HEK293 (cell line): ENCODE measurements at regions not wholly inside any gene's neighbourhood (a gene's known extent, or its start where the extent isn't known, plus 50 kb on each side); places are given as distances from the start of the nearest gene placed in this dataset.

Source experiments
- BCL11B ChIP-seq: fragments of 450-650 bp; formaldehyde crosslinking; IDR thresholded peaks from 2 replicates; pipeline ENCODE4 v1.5.1; 2016; ENCODE audit warnings: low read depth, missing biosample characterization, missing genetic modification characterization
- GLI2 ChIP-seq: fragments of 450-650 bp; formaldehyde crosslinking; IDR thresholded peaks from 2 replicates; pipeline ENCODE4; 2017; ENCODE audit warnings: missing biosample characterization, missing genetic modification characterization, low read depth, borderline replicate concordance
- GLI4 ChIP-seq: fragments of 450-650 bp; formaldehyde crosslinking; IDR thresholded peaks from 2 replicates; pipeline ENCODE4 v1.5.1; 2016; ENCODE audit warnings: missing biosample characterization, missing genetic modification characterization
- KLF7 ChIP-seq: fragments of 450-650 bp; formaldehyde crosslinking; IDR thresholded peaks from 2 replicates; pipeline ENCODE4 v1.5.1; 2016; ENCODE audit warnings: missing biosample characterization, missing genetic modification characterization, borderline replicate concordance
- SCRT1 ChIP-seq: fragments of 450-650 bp; formaldehyde crosslinking; IDR thresholded peaks from 2 replicates; pipeline ENCODE4 v1.5.1; 2016; ENCODE audit warnings: missing biosample characterization, missing genetic modification characterization, borderline replicate concordance
- SP2 ChIP-seq: fragments of 450-650 bp; formaldehyde crosslinking; IDR thresholded peaks from 2 replicates; pipeline ENCODE4 v1.5.1; 2016; ENCODE audit warnings: missing biosample characterization, missing genetic modification characterization
- TRIM28 ChIP-seq: IDR thresholded peaks from 2 replicates; pipeline ENCODE4 v1.6.1; 2011; ENCODE audit warnings: low read length, control low read depth, borderline replicate concordance
- ZBTB1 ChIP-seq: fragments of 450-650 bp; formaldehyde crosslinking; IDR thresholded peaks from 2 replicates; pipeline ENCODE4 v1.5.1; 2016; ENCODE audit warnings: missing biosample characterization, missing genetic modification characterization
- ZBTB44 ChIP-seq: fragments of 450-650 bp; IDR thresholded peaks from 2 replicates; pipeline ENCODE4 v1.5.1; 2018; ENCODE audit warnings: missing biosample characterization, mild to moderate bottlenecking, missing genetic modification characterization
- ZBTB48 ChIP-seq: fragments of 450-650 bp; formaldehyde crosslinking; IDR thresholded peaks from 2 replicates; pipeline ENCODE4 v1.5.1; 2016; ENCODE audit warnings: missing biosample characterization, missing genetic modification characterization
- ZBTB8A ChIP-seq: fragments of 450-650 bp; formaldehyde crosslinking; IDR thresholded peaks from 2 replicates; pipeline ENCODE4 v1.5.1; 2016; ENCODE audit warnings: missing biosample characterization, missing genetic modification characterization
- ZNF10 ChIP-seq: fragments of 450-650 bp; formaldehyde crosslinking; IDR thresholded peaks from 2 replicates; pipeline ENCODE4 v1.5.1; 2017; ENCODE audit warnings: missing biosample characterization, missing genetic modification characterization
- ZNF169 ChIP-seq: fragments of 450-650 bp; formaldehyde crosslinking; IDR thresholded peaks from 2 replicates; pipeline ENCODE4 v1.5.1; 2016; ENCODE audit warnings: missing biosample characterization, missing genetic modification characterization
- ZNF23 ChIP-seq: fragments of 450-650 bp; formaldehyde crosslinking; IDR thresholded peaks from 2 replicates; pipeline ENCODE4 v1.5.1; 2016; ENCODE audit warnings: missing biosample characterization, missing genetic modification characterization, borderline replicate concordance
- ZNF324 ChIP-seq: fragments of 450-650 bp; formaldehyde crosslinking; IDR thresholded peaks from 2 replicates; pipeline ENCODE4 v1.5.1; 2016; ENCODE audit warnings: missing biosample characterization, missing genetic modification characterization
- ZNF335 ChIP-seq: fragments of 450-650 bp; formaldehyde crosslinking; conservative IDR thresholded peaks from 2 replicates; pipeline ENCODE4 v1.5.1; 2016; ENCODE audit warnings: missing biosample characterization, missing genetic modification characterization
- ZNF341 ChIP-seq: fragments of 450-650 bp; formaldehyde crosslinking; IDR thresholded peaks from 2 replicates; pipeline ENCODE4; 2016; ENCODE audit warnings: low read depth, missing biosample characterization, missing genetic modification characterization
- ZNF37A ChIP-seq: fragments of 450-650 bp; IDR thresholded peaks from 2 replicates; pipeline ENCODE4 v1.5.1; 2018; ENCODE audit warnings: missing biosample characterization, missing genetic modification characterization
- ZNF404 ChIP-seq: fragments of 450-650 bp; formaldehyde crosslinking; IDR thresholded peaks from 2 replicates; pipeline ENCODE4 v1.5.1; 2017; ENCODE audit warnings: missing biosample characterization, missing genetic modification characterization
- ZNF449 ChIP-seq: fragments of 450-650 bp; formaldehyde crosslinking; IDR thresholded peaks from 2 replicates; pipeline ENCODE4 v1.5.1; 2017; ENCODE audit warnings: missing biosample characterization, mild to moderate bottlenecking, missing genetic modification characterization, moderate library complexity
- ZNF514 ChIP-seq: fragments of 450-650 bp; formaldehyde crosslinking; IDR thresholded peaks from 2 replicates; pipeline ENCODE4 v1.5.1; 2016; ENCODE audit warnings: missing biosample characterization, missing genetic modification characterization
- ZNF521 ChIP-seq: fragments of 450-650 bp; formaldehyde crosslinking; IDR thresholded peaks from 2 replicates; pipeline ENCODE4 v1.5.1; 2017; ENCODE audit warnings: missing biosample characterization, mild to moderate bottlenecking, missing genetic modification characterization
- ZNF558 ChIP-seq: fragments of 450-650 bp; formaldehyde crosslinking; IDR thresholded peaks from 2 replicates; pipeline ENCODE4 v1.5.1; 2016; ENCODE audit warnings: missing biosample characterization, missing genetic modification characterization
- ZNF560 ChIP-seq: fragments of 450-650 bp; formaldehyde crosslinking; IDR thresholded peaks from 2 replicates; pipeline ENCODE4 v1.5.1; 2017; ENCODE audit warnings: missing biosample characterization, missing genetic modification characterization, borderline replicate concordance
- ZNF621 ChIP-seq: fragments of 450-650 bp; formaldehyde crosslinking; IDR thresholded peaks from 2 replicates; pipeline ENCODE4 v1.5.1; 2017; ENCODE audit warnings: missing biosample characterization, missing genetic modification characterization
- ZNF629 ChIP-seq: fragments of 450-650 bp; formaldehyde crosslinking; IDR thresholded peaks from 2 replicates; pipeline ENCODE4 v1.5.1; 2017; ENCODE audit warnings: missing biosample characterization, missing genetic modification characterization
- ZNF660 ChIP-seq: fragments of 450-650 bp; IDR thresholded peaks from 2 replicates; pipeline ENCODE4 v1.5.1; 2018; ENCODE audit warnings: missing biosample characterization, mild to moderate bottlenecking, missing genetic modification characterization
- ZNF76 ChIP-seq: fragments of 450-650 bp; formaldehyde crosslinking; IDR thresholded peaks from 2 replicates; pipeline ENCODE4; 2016; ENCODE audit warnings: low read depth, missing biosample characterization, missing genetic modification characterization, borderline replicate concordance
- TF ChIP-seq, protein P1 (sequence below): fragments of 450-650 bp; formaldehyde crosslinking; IDR thresholded peaks from 2 replicates; pipeline ENCODE4 v1.5.1; 2016; ENCODE audit warnings: missing biosample characterization, missing genetic modification characterization
- TF ChIP-seq, protein P2 (sequence below): fragments of 450-650 bp; formaldehyde crosslinking; IDR thresholded peaks from 2 replicates; pipeline ENCODE4 v1.5.1; 2016; ENCODE audit warnings: missing biosample characterization, missing genetic modification characterization
- TF ChIP-seq, protein P3 (sequence below): fragments of 450-650 bp; formaldehyde crosslinking; IDR thresholded peaks from 2 replicates; pipeline ENCODE4 v1.5.1; 2017; ENCODE audit warnings: missing biosample characterization, missing genetic modification characterization

DNA sequence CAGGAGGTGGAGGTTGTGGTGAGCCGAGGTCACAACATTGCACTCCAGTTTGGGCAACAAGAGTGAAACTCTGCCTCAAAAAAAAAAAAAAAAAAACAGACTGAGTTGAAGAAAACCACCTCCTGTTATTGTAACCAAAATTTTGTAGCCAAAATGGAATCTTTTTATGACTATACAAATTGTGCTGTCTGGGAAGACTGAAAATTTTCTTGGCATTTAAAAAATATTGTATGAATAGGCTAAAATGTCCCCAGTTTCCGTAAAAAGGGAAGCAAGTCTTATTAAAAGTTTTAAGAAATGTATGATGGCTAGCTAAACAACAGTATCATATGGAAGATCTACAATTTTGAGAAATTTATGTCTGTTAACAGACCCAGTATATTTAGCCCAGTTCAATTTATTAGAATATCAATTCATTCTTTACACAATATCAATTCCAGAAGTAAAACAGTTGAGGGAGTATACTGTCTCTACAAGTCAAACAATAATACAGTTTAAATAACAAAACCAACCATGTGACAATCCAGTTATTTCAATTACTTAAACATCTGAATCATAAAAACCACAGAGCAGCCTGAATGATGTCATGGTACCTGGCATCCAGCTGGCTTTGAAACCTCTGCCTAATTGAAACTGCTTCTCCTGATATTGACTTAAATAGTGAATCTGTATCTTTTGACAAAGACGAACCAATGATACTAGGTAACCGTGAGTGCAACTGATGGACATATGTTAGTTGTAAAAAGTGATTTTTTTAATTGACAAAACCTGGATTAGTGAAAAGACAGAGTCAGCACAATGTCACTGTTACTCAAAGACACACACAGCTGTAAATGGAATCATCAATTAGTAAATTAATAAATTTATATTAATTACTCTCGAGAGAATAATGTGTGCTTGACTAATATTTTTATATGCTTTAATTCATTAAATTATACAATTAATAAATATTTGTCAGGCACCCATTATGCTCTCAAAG is 166.6 kb upstream of the MARCKS start (continued):
- TF ChIP-seq ZNF169 (tag by site-specific recombination) (no peak), ZNF404 (tag by site-specific recombination) (no peak), ZNF324 (tag by site-specific recombination) (no peak), BCL11B (no peak), ZNF514 (tag by site-specific recombination) (no peak), ZNF449 (tag by site-specific recombination) (no peak), ZNF23 (tag by site-specific recombination) (no peak), ZBTB8A (tag by site-specific recombination) (no peak), ZNF558 (tag by site-specific recombination) (0 out of 2 replicates have a peak, but pooled peaks have one; percentile 38), ZNF521 (tag by site-specific recombination) (no peak), ZNF621 (tag by site-specific recombination) (no peak), ZNF37A (tag by site-specific recombination) (no peak), ZNF560 (no peak), ZBTB44 (tag by site-specific recombination) (no peak), ZNF335 (tag by site-specific recombination) (no peak; the same call in 1 of the 2 replicates), ZNF76 (tag by site-specific recombination) (no peak), KLF7 (no peak), GLI2 (tag by site-specific recombination) (no peak), TRIM28 (no peak), ZBTB1 (tag by site-specific recombination) (no peak), ZNF341 (tag by site-specific recombination) (no peak), ZNF629 (peak; percentile 90), ZBTB48 (tag by site-specific recombination) (no peak), ZNF10 (tag by site-specific recombination) (peak; percentile 69; the same call in 1 of the 2 replicates), SCRT1 (tag by site-specific recombination) (no peak), GLI4 (no peak), ZNF660 (0 out of 2 replicates have a peak, but pooled peaks have one; percentile 19), SP2 (tag by site-specific recombination) (no peak)
- TF ChIP-seq, protein P1, sequence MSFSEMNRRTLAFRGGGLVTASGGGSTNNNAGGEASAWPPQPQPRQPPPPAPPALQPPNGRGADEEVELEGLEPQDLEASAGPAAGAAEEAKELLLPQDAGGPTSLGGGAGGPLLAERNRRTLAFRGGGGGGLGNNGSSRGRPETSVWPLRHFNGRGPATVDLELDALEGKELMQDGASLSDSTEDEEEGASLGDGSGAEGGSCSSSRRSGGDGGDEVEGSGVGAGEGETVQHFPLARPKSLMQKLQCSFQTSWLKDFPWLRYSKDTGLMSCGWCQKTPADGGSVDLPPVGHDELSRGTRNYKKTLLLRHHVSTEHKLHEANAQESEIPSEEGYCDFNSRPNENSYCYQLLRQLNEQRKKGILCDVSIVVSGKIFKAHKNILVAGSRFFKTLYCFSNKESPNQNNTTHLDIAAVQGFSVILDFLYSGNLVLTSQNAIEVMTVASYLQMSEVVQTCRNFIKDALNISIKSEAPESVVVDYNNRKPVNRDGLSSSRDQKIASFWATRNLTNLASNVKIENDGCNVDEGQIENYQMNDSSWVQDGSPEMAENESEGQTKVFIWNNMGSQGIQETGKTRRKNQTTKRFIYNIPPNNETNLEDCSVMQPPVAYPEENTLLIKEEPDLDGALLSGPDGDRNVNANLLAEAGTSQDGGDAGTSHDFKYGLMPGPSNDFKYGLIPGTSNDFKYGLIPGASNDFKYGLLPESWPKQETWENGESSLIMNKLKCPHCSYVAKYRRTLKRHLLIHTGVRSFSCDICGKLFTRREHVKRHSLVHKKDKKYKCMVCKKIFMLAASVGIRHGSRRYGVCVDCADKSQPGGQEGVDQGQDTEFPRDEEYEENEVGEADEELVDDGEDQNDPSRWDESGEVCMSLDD (tag by site-specific recombination), result no peak
- TF ChIP-seq, protein P2, sequence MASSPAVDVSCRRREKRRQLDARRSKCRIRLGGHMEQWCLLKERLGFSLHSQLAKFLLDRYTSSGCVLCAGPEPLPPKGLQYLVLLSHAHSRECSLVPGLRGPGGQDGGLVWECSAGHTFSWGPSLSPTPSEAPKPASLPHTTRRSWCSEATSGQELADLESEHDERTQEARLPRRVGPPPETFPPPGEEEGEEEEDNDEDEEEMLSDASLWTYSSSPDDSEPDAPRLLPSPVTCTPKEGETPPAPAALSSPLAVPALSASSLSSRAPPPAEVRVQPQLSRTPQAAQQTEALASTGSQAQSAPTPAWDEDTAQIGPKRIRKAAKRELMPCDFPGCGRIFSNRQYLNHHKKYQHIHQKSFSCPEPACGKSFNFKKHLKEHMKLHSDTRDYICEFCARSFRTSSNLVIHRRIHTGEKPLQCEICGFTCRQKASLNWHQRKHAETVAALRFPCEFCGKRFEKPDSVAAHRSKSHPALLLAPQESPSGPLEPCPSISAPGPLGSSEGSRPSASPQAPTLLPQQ (tag by site-specific recombination), result no peak
- TF ChIP-seq, protein P3, sequence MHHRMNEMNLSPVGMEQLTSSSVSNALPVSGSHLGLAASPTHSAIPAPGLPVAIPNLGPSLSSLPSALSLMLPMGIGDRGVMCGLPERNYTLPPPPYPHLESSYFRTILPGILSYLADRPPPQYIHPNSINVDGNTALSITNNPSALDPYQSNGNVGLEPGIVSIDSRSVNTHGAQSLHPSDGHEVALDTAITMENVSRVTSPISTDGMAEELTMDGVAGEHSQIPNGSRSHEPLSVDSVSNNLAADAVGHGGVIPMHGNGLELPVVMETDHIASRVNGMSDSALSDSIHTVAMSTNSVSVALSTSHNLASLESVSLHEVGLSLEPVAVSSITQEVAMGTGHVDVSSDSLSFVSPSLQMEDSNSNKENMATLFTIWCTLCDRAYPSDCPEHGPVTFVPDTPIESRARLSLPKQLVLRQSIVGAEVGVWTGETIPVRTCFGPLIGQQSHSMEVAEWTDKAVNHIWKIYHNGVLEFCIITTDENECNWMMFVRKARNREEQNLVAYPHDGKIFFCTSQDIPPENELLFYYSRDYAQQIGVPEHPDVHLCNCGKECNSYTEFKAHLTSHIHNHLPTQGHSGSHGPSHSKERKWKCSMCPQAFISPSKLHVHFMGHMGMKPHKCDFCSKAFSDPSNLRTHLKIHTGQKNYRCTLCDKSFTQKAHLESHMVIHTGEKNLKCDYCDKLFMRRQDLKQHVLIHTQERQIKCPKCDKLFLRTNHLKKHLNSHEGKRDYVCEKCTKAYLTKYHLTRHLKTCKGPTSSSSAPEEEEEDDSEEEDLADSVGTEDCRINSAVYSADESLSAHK (tag by site-specific recombination), result peak; percentile 75
